ENCODE measurements at regions not wholly inside any gene's neighbourhood (a gene's known extent, or its start where the extent isn't known, plus 50 kb on each side); places are given as distances from the start of the nearest gene placed in this dataset.

- TF ChIP-seq POLR2A (IDR thresholded peaks at IDR 0.05; ENCODE audit: low read length), result no peak
- no peak for TF ChIP-seq GATA1 (IDR thresholded peaks at IDR 0.05; ENCODE audit: low read depth, low read length)
Observed at GRCh38 chr5:54832858-54833257, 152.5 kb downstream of the ESM1 start.
